HepG2 (cell line): ENCODE measurements at regions not wholly inside any gene's neighbourhood (a gene's known extent, or its start where the extent isn't known, plus 50 kb on each side); places are given as distances from the start of the nearest gene placed in this dataset.

Experiments used
- ATAC-seq: fragments of 200-7000 bp; cut with Tn5 transposase; 3 replicates; pipeline ENCODE4 v1.9.1; 2020; ENCODE audit warnings: mild to moderate bottlenecking, moderate library complexity
- BruUV-seq: library from RNA; stranded (reverse); fragments of 400-500 nt; replicated peaks from 2 replicates; lab custom pipeline; 2021; lab: Mats Ljungman, UMichigan
- CTCF ChIA-PET: fragments of 300-600 bp; formaldehyde crosslinking; extraction: SDS; loops from one replicate; lab custom pipeline; 2021; ENCODE audit warnings: low total read pairs, inconsistent platforms, low intra/inter-chr PET ratio; lab: Yijun Ruan, JAX
- POLR2A ChIA-PET: fragments of 350-600 bp; sonication (Branson Sonifier 250); formaldehyde crosslinking; loops from one replicate; lab custom pipeline; 2020; ENCODE audit warnings: antibody characterized with exemption, inconsistent platforms; lab: Yijun Ruan, JAX
- DNase-seq: peaks from one replicate; pipeline ENCODE4 v3.0.0-alpha.2; 2015; ENCODE audit warnings: low spot score
- FAIRE-seq: peaks from 3 replicates; lab custom pipeline; 2011; peaks lifted over from hg19 to GRCh38; lab: Jason Lieb, UNC
- H2AFZ ChIP-seq: one replicate; pipeline ENCODE4 v1.6.1; 2011; ENCODE audit warnings: low read length, inconsistent platforms
- H3K27ac ChIP-seq: fragments of 300-600 bp; 3 replicates; pipeline ENCODE4 v1.8.0; 2011; ENCODE audit warnings: mixed run types, mild to moderate bottlenecking, mixed read lengths, low read length, inconsistent platforms; ENCODE audit not compliant: insufficient read depth; ENCODE audit errors: extremely low read length
- H3K27me3 ChIP-seq, 2 experiments: fragments of 200-600 bp in 1 of 2; 2 replicates in 1 of 2; 3 replicates in 1 of 2; pipeline versions ENCODE4 v1.6.0 to v1.8.0; 2011; ENCODE audit warnings: low read length in 2 of 2, mild to moderate bottlenecking in 2 of 2, moderate library complexity in 2 of 2, inconsistent platforms in 1 of 2; ENCODE audit not compliant: insufficient read depth in 2 of 2, control insufficient read depth in 1 of 2
- H3K36me3 ChIP-seq, 2 experiments: fragments of 200-600 bp in 1 of 2; replicated peaks in 1 of 2; 2 replicates in 1 of 2; 3 replicates in 1 of 2; pipeline versions ENCODE4 v1.5.1 to v1.8.0; 2011; ENCODE audit warnings: low read length in 2 of 2, inconsistent platforms in 1 of 2; ENCODE audit not compliant: insufficient read depth in 2 of 2, control insufficient read depth in 1 of 2
- H3K4me1 ChIP-seq: 2 replicates; pipeline ENCODE4 v1.5.1; 2012; ENCODE audit warnings: low read length, inconsistent platforms; ENCODE audit not compliant: insufficient read depth
- H3K4me2 ChIP-seq: 2 replicates; pipeline ENCODE4 v1.6.0; 2011; ENCODE audit warnings: low read depth, low read length, inconsistent platforms
- H3K4me3 ChIP-seq, 3 experiments: fragments of 200-600 bp in 1 of 3; sonication (generic), shearing (Covaris generic) in 1 of 3; replicated peaks in 1 of 3; 2 replicates each; pipeline ENCODE4 v1.5.1; 2011 to 2016; ENCODE audit warnings: low read length in 3 of 3, inconsistent platforms in 2 of 3, low read depth in 2 of 3, mild to moderate bottlenecking in 2 of 3, control low read depth in 1 of 3, mixed read lengths in 1 of 3; ENCODE audit not compliant: insufficient read depth in 1 of 3
- H3K79me2 ChIP-seq: one replicate; pipeline ENCODE4 v1.6.1; 2011; ENCODE audit warnings: low read length, inconsistent platforms; ENCODE audit not compliant: insufficient read depth
- H3K9ac ChIP-seq: 2 replicates; pipeline ENCODE4 v1.6.0; 2011; ENCODE audit warnings: mild to moderate bottlenecking, low read depth, low read length, inconsistent platforms; ENCODE audit not compliant: insufficient read depth
- H3K9me3 ChIP-seq: 2 replicates; pipeline ENCODE4 v1.5.1; 2012; ENCODE audit warnings: mild to moderate bottlenecking, low read length
- H4K20me1 ChIP-seq: 2 replicates; pipeline ENCODE4 v1.6.0; 2011; ENCODE audit warnings: inconsistent platforms, mild to moderate bottlenecking, low read length, moderate library complexity; ENCODE audit not compliant: insufficient read depth
- CEBPB ChIP-seq: IDR thresholded peaks from 2 replicates; pipeline ENCODE4 v1.6.1; 2011; ENCODE audit warnings: low read depth, low read length, improper control_type of control experiment, borderline replicate concordance
- FOXP1 ChIP-seq, 2 experiments: fragments of 450-650 bp in 1 of 2; IDR thresholded peaks; 2 replicates each; pipeline ENCODE4 v1.6.1; 2017 to 2018; ENCODE audit warnings: antibody characterized with exemption in 1 of 2
- MAFF ChIP-seq: IDR thresholded peaks from 2 replicates; pipeline ENCODE4 v1.6.1; 2011; ENCODE audit warnings: low read depth, low read length, improper control_type of control experiment
- MLLT10 ChIP-seq: sonication (generic); formaldehyde crosslinking; IDR thresholded peaks from 2 replicates; pipeline ENCODE4 v1.4.0; 2020; ENCODE audit warnings: missing genetic modification reagents
- SOX13 ChIP-seq, 3 experiments: fragments of 450-650 bp in 1 of 3; sonication (generic) in 1 of 3; formaldehyde crosslinking in 1 of 3; IDR thresholded peaks in 2 of 3; conservative IDR thresholded peaks in 1 of 3; 2 replicates each; pipeline versions ENCODE4 v1.5.0 to v1.6.1; 2016 to 2020; ENCODE audit warnings: antibody characterized with exemption in 1 of 3, mild to moderate bottlenecking in 1 of 3, missing compliant biosample characterization in 1 of 3, missing genetic modification reagents in 1 of 3, moderate library complexity in 1 of 3
- TMF1 ChIP-seq: sonication (generic); formaldehyde crosslinking; IDR thresholded peaks from 2 replicates; pipeline ENCODE4 v1.8.1; 2022; ENCODE audit warnings: low read depth, missing genetic modification reagents
- TOPORS ChIP-seq: sonication (generic); formaldehyde crosslinking; IDR thresholded peaks from 2 replicates; pipeline ENCODE4 v1.8.0; 2023; ENCODE audit warnings: mild to moderate bottlenecking, missing genetic modification reagents
- YY1 ChIP-seq: IDR thresholded peaks from 2 replicates; pipeline ENCODE4 v1.6.1; 2011; ENCODE audit warnings: low read length, low read depth, moderate library complexity, mild to moderate bottlenecking; ENCODE audit not compliant: insufficient read depth, insufficient replicate concordance
- ZNF224 ChIP-seq: sonication (generic); formaldehyde crosslinking; IDR thresholded peaks from 2 replicates; pipeline ENCODE4 v1.5.0; 2020; ENCODE audit warnings: mild to moderate bottlenecking, missing genetic modification reagents
- ZNF577 ChIP-seq: sonication (generic); formaldehyde crosslinking; IDR thresholded peaks from 2 replicates; pipeline ENCODE4 v1.4.0; 2020; ENCODE audit warnings: mild to moderate bottlenecking, low read depth, missing genetic modification reagents, borderline replicate concordance
- ZNF605 ChIP-seq: sonication (generic); formaldehyde crosslinking; IDR thresholded peaks from 2 replicates; pipeline ENCODE4 v1.8.0; 2022; ENCODE audit warnings: mild to moderate bottlenecking, missing genetic modification reagents
- WGBS: methylation state at CpG from one replicate; pipeline ENCODE4 v1.1.6; 2017; ENCODE audit warnings: low lambda C conversion rate; 5-methylcytosine and 5-hydroxymethylcytosine counted together
- in situ Hi-C: cut with HindIII; loops from 2 replicates; pipeline ENCODE4 v1.10.0; 2017; ENCODE audit warnings: low pct_unique_long_range_greater_than_20kb; ENCODE audit not compliant: extremely low pct_ligation_motif_present
- intact Hi-C: fragments of 100-400 bp; cut with micrococcal nuclease; formaldehyde crosslinking; loops from one replicate; pipeline ENCODE4 v1.10.0; 2022; ENCODE audit not compliant: unreplicated experiment
- TF ChIP-seq, protein P1 (sequence below): IDR thresholded peaks from 2 replicates; pipeline ENCODE4 v1.6.1; 2016
- TF ChIP-seq, protein P2 (sequence below): sonication (generic); formaldehyde crosslinking; IDR thresholded peaks from 2 replicates; pipeline ENCODE4 v1.5.1; 2020; ENCODE audit warnings: mild to moderate bottlenecking, missing genetic modification reagents

DNA sequence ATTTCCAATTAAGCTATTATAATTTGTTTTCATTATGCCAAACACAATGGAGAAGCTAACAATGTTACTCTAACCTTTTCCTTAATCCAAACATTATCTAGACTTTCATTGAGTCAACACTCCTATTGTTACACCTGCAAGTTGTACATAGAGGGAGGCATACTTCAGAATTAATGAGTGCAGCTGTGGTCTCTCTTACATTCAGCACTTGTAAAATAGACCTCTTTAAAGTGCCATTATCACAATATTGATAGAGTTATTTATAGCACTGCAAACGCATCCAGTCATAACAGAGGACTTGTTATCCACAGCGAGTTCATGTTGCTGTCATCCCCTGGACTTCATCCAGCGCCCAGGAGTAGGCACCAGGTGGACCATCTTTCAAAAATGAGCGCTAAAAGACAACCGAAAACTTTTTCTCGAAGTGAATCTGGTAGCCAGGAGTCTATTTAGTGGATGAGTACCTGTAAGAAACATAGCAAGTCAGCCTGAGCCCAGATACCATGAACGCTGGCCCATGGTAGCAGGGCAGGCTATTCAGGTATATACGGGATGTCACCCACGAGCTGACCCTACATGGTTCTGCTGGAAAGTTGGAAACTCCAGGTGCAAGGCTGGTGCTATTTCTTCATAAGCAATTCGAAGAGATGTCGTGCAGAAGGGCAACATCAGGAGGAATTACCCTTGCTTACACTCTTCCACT lies 70.6 kb upstream of the NFIA start:
- H3K9me3 ChIP-seq, result no peaks in the 10 kb centered on the region
- no peaks in the 10 kb centered on the region for H3K36me3 ChIP-seq
- FAIRE-seq, result no peak
- H3K79me2 ChIP-seq, result no peaks in the 10 kb centered on the region
- H2AFZ ChIP-seq, result no peak overlapping the region
- intact Hi-C loops, result no loop called here
- no peaks in the 10 kb centered on the region for H4K20me1 ChIP-seq
- H3K27ac ChIP-seq, result no peak overlapping the region
- DNase-seq, result no peak
- no peak overlapping the region for H3K4me2 ChIP-seq
- no peak for TF ChIP-seq ZNF577 (CRISPR knock-in tag)
- TF ChIP-seq, protein P1, sequence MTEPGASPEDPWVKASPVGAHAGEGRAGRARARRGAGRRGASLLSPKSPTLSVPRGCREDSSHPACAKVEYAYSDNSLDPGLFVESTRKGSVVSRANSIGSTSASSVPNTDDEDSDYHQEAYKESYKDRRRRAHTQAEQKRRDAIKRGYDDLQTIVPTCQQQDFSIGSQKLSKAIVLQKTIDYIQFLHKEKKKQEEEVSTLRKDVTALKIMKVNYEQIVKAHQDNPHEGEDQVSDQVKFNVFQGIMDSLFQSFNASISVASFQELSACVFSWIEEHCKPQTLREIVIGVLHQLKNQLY (CRISPR knock-in tag), result no peak
- no peak for TF ChIP-seq TMF1 (CRISPR knock-in tag)
- TF ChIP-seq FOXP1 (IDR thresholded peaks at IDR 0.05), result no peak
- no peak for TF ChIP-seq FOXP1 (CRISPR knock-in tag; IDR thresholded peaks at IDR 0.05)
- no peak for TF ChIP-seq YY1
- WGBS, result 4% methylated on average over 11 of the region's 11 CpGs
- no peaks in the 10 kb centered on the region for H3K4me1 ChIP-seq
- H3K9ac ChIP-seq, result no peak overlapping the region
- ChIA-PET POLR2A (no interaction called here), CTCF (no interaction called here)
- H3K27me3 ChIP-seq, result peaks cover 1 to 12% of the 10 kb centered on the region in 2 experiments; a peak in 3 of 5 replicates
- no peak overlapping the region for H3K4me3 ChIP-seq
- BruUV-seq, result no TSS peak
- ATAC-seq, result no peak
- in situ Hi-C loops, result no loop called here

DNA sequence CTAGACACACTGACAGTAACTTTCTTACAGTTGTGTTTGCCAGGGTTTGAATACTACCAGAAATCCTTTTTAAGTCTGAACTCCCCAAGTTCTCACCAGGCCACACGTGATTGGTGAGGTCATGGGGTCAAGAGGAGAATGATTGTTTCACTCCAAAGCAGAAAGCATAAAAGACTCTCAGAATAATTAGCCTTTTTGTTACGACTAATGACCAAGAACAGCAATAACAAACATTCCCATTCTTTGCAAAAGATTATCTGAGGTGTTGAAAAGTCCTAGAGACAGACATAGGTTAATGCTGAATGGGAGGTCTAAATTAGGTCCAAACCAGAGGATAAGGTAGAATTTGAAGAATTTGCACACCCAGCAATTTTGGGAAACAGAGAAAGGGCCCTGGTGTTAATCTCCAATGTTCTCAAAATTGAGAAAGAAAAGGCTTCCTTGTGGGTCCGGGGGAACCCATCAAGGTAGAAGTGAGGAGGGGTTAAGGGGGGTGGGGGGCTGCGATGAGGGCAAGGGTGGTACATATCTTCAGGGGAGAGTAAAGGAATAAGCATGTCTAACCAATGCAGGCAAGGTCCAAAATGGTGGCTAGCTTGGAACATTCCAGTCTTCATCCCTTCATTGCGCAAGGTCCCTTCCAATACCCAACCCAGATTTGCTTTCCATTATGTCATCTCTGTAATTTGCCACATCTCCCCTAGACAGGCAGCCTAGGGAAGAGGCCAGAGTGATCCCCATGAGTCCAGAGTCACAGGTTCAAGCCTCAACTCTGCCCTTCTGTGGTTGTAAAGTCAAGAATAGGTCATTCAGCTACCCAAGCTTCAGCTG lies 74.6 kb upstream of the NFIA start:
- DNase-seq (no peak), FAIRE-seq (no peak), ATAC-seq (no peak)
- no peaks in the 10 kb centered on the region for H3K4me1 ChIP-seq
- no peaks in the 10 kb centered on the region for H3K79me2 ChIP-seq
- no peaks in the 10 kb centered on the region; a peak in 1 of 5 replicates for H3K27me3 ChIP-seq
- H3K36me3 ChIP-seq, result no peaks in the 10 kb centered on the region
- no TSS peak for BruUV-seq
- intact Hi-C loops, result no loop called here
- H3K27ac ChIP-seq, result no peak overlapping the region
- H4K20me1 ChIP-seq, result no peaks in the 10 kb centered on the region
- ChIA-PET POLR2A (no interaction called here), CTCF (no interaction called here)
- WGBS, result 49% methylated on average over 5 of the region's 5 CpGs
- in situ Hi-C loops, result no loop called here
- no peak overlapping the region for H3K4me2 ChIP-seq
- H2AFZ ChIP-seq, result no peak overlapping the region
- no peak overlapping the region for H3K9ac ChIP-seq
- H3K4me3 ChIP-seq, result no peak overlapping the region
- no peaks in the 10 kb centered on the region for H3K9me3 ChIP-seq
- TF ChIP-seq, protein P2, sequence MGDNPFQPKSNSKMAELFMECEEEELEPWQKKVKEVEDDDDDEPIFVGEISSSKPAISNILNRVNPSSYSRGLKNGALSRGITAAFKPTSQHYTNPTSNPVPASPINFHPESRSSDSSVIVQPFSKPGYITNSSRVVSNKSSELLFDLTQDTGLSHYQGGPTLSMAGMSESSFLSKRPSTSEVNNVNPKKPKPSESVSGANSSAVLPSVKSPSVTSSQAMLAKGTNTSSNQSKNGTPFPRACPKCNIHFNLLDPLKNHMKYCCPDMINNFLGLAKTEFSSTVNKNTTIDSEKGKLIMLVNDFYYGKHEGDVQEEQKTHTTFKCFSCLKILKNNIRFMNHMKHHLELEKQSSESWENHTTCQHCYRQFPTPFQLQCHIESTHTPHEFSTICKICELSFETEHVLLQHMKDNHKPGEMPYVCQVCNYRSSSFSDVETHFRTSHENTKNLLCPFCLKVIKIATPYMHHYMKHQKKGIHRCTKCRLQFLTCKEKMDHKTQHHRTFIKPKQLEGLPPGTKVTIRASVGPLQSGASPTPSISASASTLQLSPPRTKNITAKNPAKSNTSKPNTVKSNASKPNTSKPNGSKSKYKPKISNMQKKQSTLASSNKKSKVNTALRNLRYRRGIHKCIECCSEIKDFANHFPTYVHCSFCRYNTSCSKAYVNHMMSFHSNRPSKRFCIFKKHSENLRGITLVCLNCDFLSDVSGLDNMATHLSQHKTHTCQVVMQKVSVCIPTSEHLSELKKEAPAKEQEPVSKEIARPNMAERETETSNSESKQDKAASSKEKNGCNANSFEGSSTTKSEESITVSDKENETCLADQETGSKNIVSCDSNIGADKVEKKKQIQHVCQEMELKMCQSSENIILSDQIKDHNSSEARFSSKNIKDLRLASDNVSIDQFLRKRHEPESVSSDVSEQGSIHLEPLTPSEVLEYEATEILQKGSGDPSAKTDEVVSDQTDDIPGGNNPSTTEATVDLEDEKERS (CRISPR knock-in tag), result no peak
- TF ChIP-seq SOX13 (IDR thresholded peaks at IDR 0.05) (no peak), SOX13 (CRISPR knock-in tag; conservative IDR thresholded peaks at IDR 0.05 in 1 of 2, IDR thresholded peaks at IDR 0.05 in 1 of 2) (no peak), ZNF224 (no peak), MAFF (peak; percentile 72), MLLT10 (CRISPR knock-in tag) (no peak), TOPORS (no peak), CEBPB (peak; percentile 77), ZNF605 (no peak)
